ENCODE measurements at regions not wholly inside any gene's neighbourhood (a gene's known extent, or its start where the extent isn't known, plus 50 kb on each side); places are given as distances from the start of the nearest gene placed in this dataset.

DNA sequence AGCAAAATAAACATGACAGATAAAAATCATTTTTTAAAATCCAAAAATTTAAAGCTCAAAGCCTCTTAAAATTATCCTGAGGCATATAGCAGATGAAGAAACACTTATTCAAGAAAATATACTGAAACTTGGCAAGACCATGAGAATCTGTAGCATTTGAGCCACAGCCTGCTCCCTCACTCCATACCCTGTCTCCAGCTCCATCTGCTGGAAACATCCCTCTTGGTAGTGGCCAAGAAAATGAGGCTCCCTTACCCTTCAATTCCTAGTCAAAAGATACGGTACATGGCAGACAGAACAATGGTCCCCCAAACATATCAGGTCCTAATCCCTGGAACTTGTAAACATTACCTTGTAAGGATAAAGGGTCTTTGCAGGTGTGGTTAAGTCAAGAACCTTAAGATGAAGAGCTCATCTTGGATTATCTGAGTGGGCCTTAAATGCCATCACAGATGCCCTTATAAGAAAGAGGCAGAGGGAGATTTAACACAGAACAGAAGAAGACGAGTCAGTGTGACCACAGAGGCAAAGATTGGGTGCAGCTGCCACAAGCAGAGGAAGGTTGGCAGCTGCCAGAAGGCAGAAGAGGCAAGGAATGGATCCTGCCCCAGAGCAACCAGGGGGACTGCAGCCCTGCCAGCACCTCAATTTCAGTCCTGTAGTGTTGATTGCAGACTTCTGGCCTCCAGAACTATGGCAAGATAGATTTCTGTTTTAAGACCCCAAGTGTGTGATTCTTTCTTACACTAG is 149.4 kb downstream of the ZNF248 start:
- H3K9me3 Mint-ChIP-seq: peaks cover 8% of the 10 kb centered on the region
- no peak overlapping the region for H3K4me3 Mint-ChIP-seq
- ATAC-seq (no peak), DNase-seq (no peak)
- CTCF ChIA-PET: interaction anchor here (1.5 kb wide), 1 partner anchor 9 kb away, joined by 4 read pairs; no protein-coding TSS in a partner anchor
- no peaks in the 10 kb centered on the region for H3K4me1 Mint-ChIP-seq (ENCODE audit: low read depth)
- no peaks in the 10 kb centered on the region for H3K27me3 Mint-ChIP-seq
- POLR2A ChIA-PET: interaction anchor here (0.6 kb wide), 1 partner anchor 253 kb away, joined by 3 read pairs; no protein-coding TSS in a partner anchor
- TF ChIP-seq, protein P1, sequence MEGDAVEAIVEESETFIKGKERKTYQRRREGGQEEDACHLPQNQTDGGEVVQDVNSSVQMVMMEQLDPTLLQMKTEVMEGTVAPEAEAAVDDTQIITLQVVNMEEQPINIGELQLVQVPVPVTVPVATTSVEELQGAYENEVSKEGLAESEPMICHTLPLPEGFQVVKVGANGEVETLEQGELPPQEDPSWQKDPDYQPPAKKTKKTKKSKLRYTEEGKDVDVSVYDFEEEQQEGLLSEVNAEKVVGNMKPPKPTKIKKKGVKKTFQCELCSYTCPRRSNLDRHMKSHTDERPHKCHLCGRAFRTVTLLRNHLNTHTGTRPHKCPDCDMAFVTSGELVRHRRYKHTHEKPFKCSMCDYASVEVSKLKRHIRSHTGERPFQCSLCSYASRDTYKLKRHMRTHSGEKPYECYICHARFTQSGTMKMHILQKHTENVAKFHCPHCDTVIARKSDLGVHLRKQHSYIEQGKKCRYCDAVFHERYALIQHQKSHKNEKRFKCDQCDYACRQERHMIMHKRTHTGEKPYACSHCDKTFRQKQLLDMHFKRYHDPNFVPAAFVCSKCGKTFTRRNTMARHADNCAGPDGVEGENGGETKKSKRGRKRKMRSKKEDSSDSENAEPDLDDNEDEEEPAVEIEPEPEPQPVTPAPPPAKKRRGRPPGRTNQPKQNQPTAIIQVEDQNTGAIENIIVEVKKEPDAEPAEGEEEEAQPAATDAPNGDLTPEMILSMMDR (IDR thresholded peaks at IDR 0.05): no peak
- no peak overlapping the region for H3K27ac Mint-ChIP-seq
- no peaks in the 10 kb centered on the region for H3K36me3 Mint-ChIP-seq (ENCODE audit: low read depth)
- intact Hi-C loops (cut with micrococcal nuclease): no loop called here

DNA sequence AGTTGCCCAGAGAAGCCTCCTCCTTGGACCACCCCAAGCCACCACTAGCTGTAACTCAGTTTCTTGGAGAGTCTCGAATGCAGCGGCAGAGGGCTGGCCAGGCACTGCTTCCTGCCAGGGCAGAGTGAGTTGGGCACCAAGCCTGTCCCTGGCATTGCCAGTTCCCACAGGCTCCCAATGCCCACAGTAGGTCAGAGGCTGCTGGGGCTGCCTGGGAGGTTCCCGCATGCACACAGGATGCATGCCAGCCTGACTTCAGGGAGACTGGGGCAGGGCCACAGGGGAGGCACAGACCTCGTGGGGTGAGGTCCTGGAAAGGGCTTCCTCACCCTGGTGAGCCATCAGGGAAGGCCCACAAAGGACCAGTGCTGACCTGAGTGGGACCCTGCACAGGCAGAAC is 152.8 kb downstream of the ZNF248 start:
- intact Hi-C loops (cut with micrococcal nuclease): no loop called here
- Mint-ChIP-seq H3K27me3 (no peaks in the 10 kb centered on the region), H3K36me3 (ENCODE audit: low read depth) (no peaks in the 10 kb centered on the region), H3K4me3 (no peak overlapping the region), H3K9me3 (peaks cover 9% of the 10 kb centered on the region), H3K4me1 (ENCODE audit: low read depth) (no peaks in the 10 kb centered on the region), H3K27ac (no peak overlapping the region)
- ATAC-seq (no peak), DNase-seq (no peak)
- TF ChIP-seq, protein P1 (IDR thresholded peaks at IDR 0.05): no peak
- POLR2A ChIA-PET: no interaction called here
- CTCF ChIA-PET: no interaction called here

DNA sequence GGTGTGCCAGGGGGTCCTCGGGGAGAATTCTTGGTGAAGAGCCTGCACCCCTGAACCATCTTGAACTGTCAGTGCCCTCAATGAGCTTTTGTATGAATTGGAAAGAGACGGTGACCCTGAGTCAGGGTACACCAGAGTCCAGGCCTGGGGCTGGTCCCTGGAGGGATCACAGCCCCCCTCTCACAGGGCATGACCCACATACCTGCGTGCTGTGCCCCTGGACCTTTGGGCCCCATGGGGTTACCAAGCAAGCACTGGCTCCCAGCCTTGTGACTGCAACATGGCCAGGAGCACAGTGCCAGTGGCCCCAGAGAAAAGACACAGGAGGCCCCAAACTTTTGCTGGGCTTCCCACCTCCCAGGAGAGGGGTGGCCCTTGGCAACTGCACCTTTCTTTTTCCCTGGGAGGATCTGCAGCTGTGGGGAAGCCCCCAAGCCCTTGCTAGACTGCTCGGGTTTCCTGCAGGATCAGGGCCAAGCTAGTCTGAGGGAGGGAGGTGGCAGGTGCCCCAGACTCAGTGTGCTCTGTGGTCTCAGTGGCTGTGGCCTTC is 153.5 kb downstream of the ZNF248 start:
- no peak overlapping the region for H3K27ac Mint-ChIP-seq
- H3K27me3 Mint-ChIP-seq: no peaks in the 10 kb centered on the region
- DNase-seq (no peak), ATAC-seq (no peak)
- H3K36me3 Mint-ChIP-seq (ENCODE audit: low read depth): no peaks in the 10 kb centered on the region
- CTCF ChIA-PET: no interaction called here
- POLR2A ChIA-PET: no interaction called here
- peaks cover 9% of the 10 kb centered on the region for H3K9me3 Mint-ChIP-seq
- TF ChIP-seq, protein P1 (IDR thresholded peaks at IDR 0.05): no peak
- no peaks in the 10 kb centered on the region for H3K4me1 Mint-ChIP-seq (ENCODE audit: low read depth)
- no peak overlapping the region for H3K4me3 Mint-ChIP-seq
- intact Hi-C loops (cut with micrococcal nuclease): no loop called here

DNA sequence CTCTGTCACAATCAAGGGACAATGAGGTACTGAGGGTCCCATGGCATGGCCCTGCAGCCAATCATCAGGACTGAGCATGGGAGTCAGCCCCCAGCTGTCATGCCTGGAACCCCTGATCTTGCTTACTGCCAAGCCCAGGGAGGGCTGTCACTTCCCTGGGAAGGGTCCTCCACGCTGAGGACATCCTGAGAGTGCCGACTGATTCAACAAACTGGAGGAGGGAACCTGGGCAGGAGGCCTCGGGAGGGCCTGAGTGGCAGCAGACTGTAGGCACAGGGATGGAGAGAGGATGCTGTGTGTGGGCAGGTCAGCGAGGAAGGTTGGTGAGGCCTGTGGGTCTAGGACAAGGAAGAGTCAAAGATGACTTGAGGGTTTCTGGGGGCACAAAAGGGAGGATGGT is 154.3 kb downstream of the ZNF248 start:
- H3K36me3 Mint-ChIP-seq (ENCODE audit: low read depth): no peaks in the 10 kb centered on the region
- no peak overlapping the region for H3K27ac Mint-ChIP-seq
- no peaks in the 10 kb centered on the region for H3K4me1 Mint-ChIP-seq (ENCODE audit: low read depth)
- ChIA-PET CTCF (no interaction called here), POLR2A (no interaction called here)
- H3K4me3 Mint-ChIP-seq: no peak overlapping the region
- no peaks in the 10 kb centered on the region for H3K27me3 Mint-ChIP-seq
- ATAC-seq: no peak
- DNase-seq: no peak
- TF ChIP-seq, protein P1 (IDR thresholded peaks at IDR 0.05): no peak
- intact Hi-C loops (cut with micrococcal nuclease): no loop called here
- peaks cover 10% of the 10 kb centered on the region for H3K9me3 Mint-ChIP-seq

DNA sequence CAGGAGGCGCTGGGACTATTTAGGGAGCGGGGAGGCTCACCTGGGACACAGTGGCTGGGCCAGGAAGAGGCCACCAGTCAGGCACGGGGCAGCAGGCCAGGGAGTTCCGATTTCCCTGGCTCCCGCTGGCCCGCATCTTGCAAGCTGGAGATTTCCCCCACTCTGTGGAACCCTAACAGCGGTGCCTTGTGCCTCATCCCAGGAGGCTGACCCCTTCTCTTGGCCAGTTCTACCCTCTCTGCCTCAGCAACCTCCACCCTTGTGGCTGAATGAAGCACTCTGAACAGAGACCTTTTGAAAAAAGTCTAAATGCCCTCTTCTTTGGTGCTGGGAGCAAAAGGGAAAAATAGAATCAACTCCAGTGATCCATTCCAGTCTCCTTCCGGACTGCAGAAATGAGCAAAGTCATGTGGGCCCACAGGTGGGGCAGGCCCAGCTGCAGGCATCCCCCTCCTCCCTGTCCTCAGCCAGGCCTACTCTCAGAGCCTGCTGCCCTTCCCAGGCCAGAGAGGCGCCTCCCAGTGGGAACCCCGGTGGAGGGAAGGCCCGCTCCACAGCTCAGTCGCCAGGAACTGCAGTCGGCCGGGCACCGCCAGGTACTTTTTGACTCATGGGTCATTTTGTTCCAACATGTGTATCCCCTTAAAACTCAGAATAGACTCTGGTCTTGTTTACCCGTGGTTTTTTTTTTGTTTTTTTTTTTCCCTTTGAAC is 155.5 kb downstream of the ZNF248 start:
- H3K27ac Mint-ChIP-seq: no peak overlapping the region
- no peaks in the 10 kb centered on the region for H3K36me3 Mint-ChIP-seq (ENCODE audit: low read depth)
- no peaks in the 10 kb centered on the region for H3K4me1 Mint-ChIP-seq (ENCODE audit: low read depth)
- no peak for DNase-seq
- intact Hi-C loops (cut with micrococcal nuclease): no loop called here
- H3K27me3 Mint-ChIP-seq: no peaks in the 10 kb centered on the region
- ChIA-PET POLR2A (no interaction called here), CTCF (no interaction called here)
- no peak overlapping the region for H3K4me3 Mint-ChIP-seq
- no peak for ATAC-seq
- TF ChIP-seq, protein P1 (IDR thresholded peaks at IDR 0.05): no peak
- H3K9me3 Mint-ChIP-seq: peaks cover 11% of the 10 kb centered on the region

All from activated CD8-positive, alpha-beta T cell treated with anti-CD3 and anti-CD28 coated beads for 36 hours (primary cell).